Right ventricle myocardium inferior (tissue), 1 donor: ENCODE measurements at regions not wholly inside any gene's neighbourhood (a gene's known extent, or its start where the extent isn't known, plus 50 kb on each side); places are given as distances from the start of the nearest gene placed in this dataset.

Source experiments
- ATAC-seq: fragments of 200-7000 bp; cut with Tn5 transposase; one replicate; pipeline ENCODE4 v1.9.1; 2020; ENCODE audit warnings: mild to moderate bottlenecking, moderate library complexity
- DNase-seq: peaks from one replicate; pipeline ENCODE4 v3.0.0; 2021; ENCODE audit errors: missing footprints
- intact Hi-C: fragments of 100-400 bp; cut with DNase I; formaldehyde crosslinking; loops from one replicate; pipeline ENCODE4 v1.11.0; 2022
- donor health status: DM: no; HTN: yes; CAD: no; lungs with severe emphysema.

GRCh38 chr12:30447061-30447750 lies 248.5 kb downstream of the IPO8 start:
- ATAC-seq (no peak), DNase-seq (no peak)
- intact Hi-C loops, result no loop called here

- intact Hi-C loops, result no loop called here
- no peak for ATAC-seq
- DNase-seq, result no peak
These were observed 253.2 kb downstream of the IPO8 start for GRCh38 chr12:30442461-30442860.

GRCh38 chr12:30440826-30441602 lies 254.7 kb downstream of the IPO8 start:
- no peak for DNase-seq
- intact Hi-C loops, result no loop called here
- ATAC-seq, result no peak

- DNase-seq, result no peak
- intact Hi-C loops, result no loop called here
- ATAC-seq, result no peak
These were observed 256.5 kb downstream of the IPO8 start for GRCh38 chr12:30439201-30439600.

- ATAC-seq, result no peak
- intact Hi-C loops, result no loop called here
- no peak for DNase-seq
These were observed 257.0 kb downstream of the IPO8 start for GRCh38 chr12:30438601-30439041.

GRCh38 chr12:30437616-30438015 lies 258.1 kb downstream of the IPO8 start:
- peak; percentile 94 for ATAC-seq
- intact Hi-C loops, result no loop called here
- no peak for DNase-seq

- intact Hi-C loops, result no loop called here
- no peak for ATAC-seq
- no peak for DNase-seq
These were observed 258.6 kb downstream of the IPO8 start for GRCh38 chr12:30437044-30437443.

- intact Hi-C loops, result no loop called here
- no peak for ATAC-seq
These were observed 267.6 kb downstream of the IPO8 start for GRCh38 chr12:30428098-30428497.

GRCh38 chr12:30427555-30427954 lies 268.1 kb downstream of the IPO8 start:
- intact Hi-C loops, result no loop called here
- ATAC-seq (no peak), DNase-seq (no peak)

More at GRCh38 chr12:30428098-30428497, 267.6 kb downstream of the IPO8 start:
- no peak for DNase-seq

GRCh38 chr12:30425445-30425844 lies 270.2 kb downstream of the IPO8 start:
- intact Hi-C loops, result no loop called here
- DNase-seq, result no peak
- no peak for ATAC-seq

- intact Hi-C loops, result no loop called here
- DNase-seq (no peak), ATAC-seq (no peak)
These were observed 272.3 kb downstream of the IPO8 start for GRCh38 chr12:30423330-30423729.

GRCh38 chr12:30422844-30423243 lies 272.8 kb downstream of the IPO8 start:
- intact Hi-C loops, result no loop called here
- DNase-seq, result no peak
- no peak for ATAC-seq

GRCh38 chr12:30420561-30420960 lies 275.1 kb downstream of the IPO8 start:
- intact Hi-C loops, result no loop called here
- DNase-seq (no peak), ATAC-seq (no peak)

GRCh38 chr12:30417697-30418231 lies 277.9 kb downstream of the IPO8 start:
- DNase-seq, result no peak
- ATAC-seq, result peak; percentile 77
- intact Hi-C loops, result no loop called here

GRCh38 chr12:30416631-30417030 lies 279.0 kb downstream of the IPO8 start:
- ATAC-seq (no peak), DNase-seq (no peak)
- intact Hi-C loops, result no loop called here

GRCh38 chr12:30415777-30416176 lies 279.9 kb downstream of the IPO8 start:
- no peak for ATAC-seq
- intact Hi-C loops, result no loop called here
- no peak for DNase-seq

GRCh38 chr12:30414507-30414906 lies 281.2 kb downstream of the IPO8 start:
- ATAC-seq (no peak), DNase-seq (no peak)
- intact Hi-C loops, result no loop called here

GRCh38 chr12:30400349-30400748 lies 295.3 kb downstream of the IPO8 start:
- ATAC-seq (no peak), DNase-seq (no peak)
- intact Hi-C loops, result no loop called here

GRCh38 chr12:30399859-30400258 lies 295.8 kb downstream of the IPO8 start:
- intact Hi-C loops, result no loop called here
- ATAC-seq (no peak), DNase-seq (no peak)

- ATAC-seq (no peak), DNase-seq (no peak)
- intact Hi-C loops, result no loop called here
These were observed 299.1 kb downstream of the IPO8 start for GRCh38 chr12:30396576-30396975.
